Right renal pelvis (tissue), 4 donors: ENCODE measurements at regions not wholly inside any gene's neighbourhood (a gene's known extent, or its start where the extent isn't known, plus 50 kb on each side); places are given as distances from the start of the nearest gene placed in this dataset.
A peak's percentile ranks its signal among the peaks of the same experiment; 100 is the strongest.

Source experiments
- DNase-seq, 4 donors: peaks; one replicate each; pipeline ENCODE4 v3.0.0-alpha.2; 2013; ENCODE audit warnings: low read depth in 4 of 4, low spot score in 3 of 4, missing footprints in 1 of 4

- no peak for DNase-seq
These were observed 983.7 kb upstream of the FLRT2 start for GRCh38 chr14:84546236-84546635.

DNA sequence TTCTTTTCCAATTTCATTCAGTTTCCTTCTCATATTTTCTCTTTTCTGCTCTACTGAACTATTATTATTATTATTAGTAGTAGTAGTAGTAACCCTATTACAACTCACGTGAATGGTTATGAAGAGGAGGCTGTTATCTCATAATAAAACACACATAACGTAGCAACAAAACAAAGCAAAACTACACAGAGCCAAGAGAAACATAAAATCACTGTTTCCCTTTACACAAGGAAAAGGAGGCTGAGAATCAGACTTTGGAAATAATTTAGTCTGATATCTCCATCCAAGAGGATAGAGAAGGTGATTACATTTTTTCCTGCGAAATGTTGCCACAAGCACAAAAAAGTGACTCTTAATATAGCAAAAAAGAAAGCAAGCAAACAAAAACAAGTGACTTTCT, 975.8 kb upstream of the FLRT2 start:
- no peak for DNase-seq

DNA sequence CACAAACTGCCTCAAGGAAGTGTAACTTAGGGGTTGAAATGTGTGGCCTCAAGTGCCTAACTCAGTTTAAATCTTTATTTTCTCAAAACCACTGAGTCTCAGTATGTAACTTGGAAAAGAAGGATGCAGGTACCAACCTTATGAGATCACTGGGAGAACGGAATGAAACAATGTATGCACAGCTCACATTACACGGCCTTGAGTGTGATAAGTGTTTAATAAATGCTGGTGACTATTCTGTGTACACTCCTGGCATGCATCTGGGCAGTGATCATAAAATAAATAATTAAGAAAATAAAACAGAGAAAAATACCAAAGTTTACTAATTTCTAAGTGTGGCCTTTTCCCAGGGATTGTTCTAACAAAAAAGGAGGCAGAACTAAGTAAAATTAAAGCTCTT, 974.5 kb upstream of the FLRT2 start:
- DNase-seq, result no peak

DNA sequence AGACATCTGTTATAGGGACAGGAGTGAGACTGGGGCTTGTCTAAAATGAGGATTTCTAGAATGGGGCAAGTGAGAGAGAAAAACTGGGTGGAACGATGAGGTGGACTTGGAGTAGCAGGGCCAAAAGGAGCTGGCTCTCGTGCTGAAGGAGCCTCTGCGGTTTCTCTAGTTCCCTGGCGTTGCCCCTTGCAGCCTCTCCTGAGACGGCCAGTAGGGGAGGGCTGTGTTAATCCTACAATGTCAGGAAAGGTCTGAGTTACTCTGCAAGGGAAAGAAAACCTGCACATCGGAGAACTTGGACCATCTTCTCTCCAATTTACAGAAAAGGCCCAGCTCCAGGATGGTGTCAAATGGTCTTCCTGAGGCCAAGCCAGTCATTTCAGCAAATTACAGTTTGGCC, 963.8 kb upstream of the FLRT2 start:
- no peak for DNase-seq

- DNase-seq, result no peak
These were observed 954.3 kb upstream of the FLRT2 start for GRCh38 chr14:84575681-84576080.

- no peak for DNase-seq
These were observed 950.7 kb upstream of the FLRT2 start for GRCh38 chr14:84579292-84579691.

GRCh38 chr14:84581041-84581440, 948.9 kb upstream of the FLRT2 start:
- no peak for DNase-seq

DNA sequence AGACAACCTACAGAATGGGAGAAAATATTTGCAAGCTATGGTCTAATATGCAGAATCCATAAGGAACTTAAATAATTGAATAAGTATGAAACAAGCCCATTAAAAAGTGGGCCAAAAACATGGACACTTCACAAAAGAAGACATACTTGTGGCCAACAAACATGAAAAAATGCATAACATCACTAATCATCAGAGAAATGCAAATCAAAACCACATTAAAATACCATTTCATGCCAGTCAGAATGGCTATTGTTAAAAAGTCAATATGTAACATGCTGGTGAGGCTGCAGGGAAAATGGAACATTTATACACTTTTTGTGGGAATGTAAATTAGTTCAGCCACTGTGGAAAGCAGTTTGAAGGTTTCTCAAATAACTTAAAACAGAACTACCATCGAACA, 945.4 kb upstream of the FLRT2 start:
- no peak for DNase-seq

- DNase-seq, result no peak
These were observed 938.0 kb upstream of the FLRT2 start for GRCh38 chr14:84591827-84592445.

DNA sequence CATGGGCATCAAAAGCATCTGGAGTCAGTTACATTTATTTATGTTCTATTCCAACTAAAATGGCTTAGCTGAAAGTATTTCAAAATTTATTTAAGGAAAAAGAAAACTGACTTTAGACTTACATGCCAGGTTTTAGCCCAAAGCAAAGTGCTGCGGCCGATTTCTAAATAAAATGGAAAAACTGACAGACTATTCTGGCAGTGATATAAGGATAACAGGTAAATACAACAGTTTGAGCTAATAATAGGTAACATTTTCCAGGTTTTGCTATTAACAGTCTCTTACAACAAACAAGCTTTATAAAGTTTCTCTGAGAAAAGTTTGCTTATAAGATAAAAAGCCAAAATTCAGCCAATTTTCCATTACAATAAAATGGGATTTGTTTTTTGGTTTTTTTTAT, 937.2 kb upstream of the FLRT2 start:
- no peak for DNase-seq

- no peak for DNase-seq
These were observed 919.9 kb upstream of the FLRT2 start for GRCh38 chr14:84610086-84610485.

- DNase-seq, result no peak
These were observed 907.6 kb upstream of the FLRT2 start for GRCh38 chr14:84622357-84622756.

- DNase-seq, result no peak
These were observed 886.5 kb upstream of the FLRT2 start for GRCh38 chr14:84643446-84643845.

DNA sequence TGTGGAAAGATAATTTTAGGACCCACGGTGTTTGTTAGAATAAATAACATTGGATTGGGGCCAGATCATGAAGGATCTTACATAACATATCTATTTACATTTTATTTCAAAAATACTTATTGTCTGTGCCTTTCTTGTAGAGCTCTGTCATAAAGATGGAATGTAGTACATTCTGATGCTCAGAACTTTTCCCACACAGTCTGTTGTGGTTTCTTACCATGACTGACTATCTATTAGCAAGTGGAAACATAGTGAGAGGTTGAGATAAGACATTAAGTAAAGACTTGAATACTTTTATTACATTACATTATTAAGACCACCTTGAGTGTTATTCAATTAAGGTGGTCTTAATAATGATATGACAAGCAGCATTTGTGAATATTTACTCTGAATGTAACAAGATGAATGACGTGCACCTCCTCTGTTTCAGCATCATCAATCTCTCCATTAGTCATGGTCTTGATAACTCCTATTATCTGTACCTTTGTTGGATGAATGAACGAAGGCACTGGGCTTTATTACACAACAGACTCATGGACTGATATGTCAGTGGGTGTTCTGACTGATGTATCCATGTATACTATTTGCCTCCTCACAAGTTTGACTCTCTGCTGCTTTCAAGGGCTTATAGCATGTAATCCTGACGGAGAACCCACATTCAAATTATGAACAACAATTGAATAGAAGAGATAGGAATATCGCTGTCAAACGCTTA, 883.0 kb upstream of the FLRT2 start:
- DNase-seq, result no peak

GRCh38 chr14:84655014-84655413, 874.9 kb upstream of the FLRT2 start:
- no peak for DNase-seq

GRCh38 chr14:84657911-84658310, 872.0 kb upstream of the FLRT2 start:
- DNase-seq, result peak in 1 of 4 donors; percentile 22

GRCh38 chr14:84670796-84671195, 859.1 kb upstream of the FLRT2 start:
- no peak for DNase-seq

DNA sequence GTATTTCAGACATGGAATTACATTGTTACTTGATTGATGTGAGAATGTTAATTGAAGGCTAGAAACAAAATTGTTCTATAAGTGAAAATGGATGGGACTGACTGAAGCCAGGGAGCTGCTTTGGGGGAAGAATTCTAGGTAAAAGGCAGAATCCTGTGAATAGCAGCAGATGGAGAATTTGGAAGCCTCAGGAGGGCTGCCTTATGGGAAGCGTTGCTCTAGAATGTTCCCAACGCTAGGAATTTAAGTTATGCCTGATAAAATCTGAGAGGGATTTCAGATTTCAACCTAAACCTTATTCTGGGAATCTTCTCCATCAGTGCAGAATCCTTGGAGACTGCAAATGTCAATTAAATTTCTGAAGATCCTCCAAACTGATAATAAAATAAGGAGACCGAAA, 858.2 kb upstream of the FLRT2 start:
- DNase-seq, result no peak

GRCh38 chr14:84674636-84675035, 855.3 kb upstream of the FLRT2 start:
- DNase-seq, result no peak

- DNase-seq, result no peak
These were observed 843.4 kb upstream of the FLRT2 start for GRCh38 chr14:84686550-84686949.

- DNase-seq, result no peak
These were observed 841.5 kb upstream of the FLRT2 start for GRCh38 chr14:84688297-84689025.

DNA sequence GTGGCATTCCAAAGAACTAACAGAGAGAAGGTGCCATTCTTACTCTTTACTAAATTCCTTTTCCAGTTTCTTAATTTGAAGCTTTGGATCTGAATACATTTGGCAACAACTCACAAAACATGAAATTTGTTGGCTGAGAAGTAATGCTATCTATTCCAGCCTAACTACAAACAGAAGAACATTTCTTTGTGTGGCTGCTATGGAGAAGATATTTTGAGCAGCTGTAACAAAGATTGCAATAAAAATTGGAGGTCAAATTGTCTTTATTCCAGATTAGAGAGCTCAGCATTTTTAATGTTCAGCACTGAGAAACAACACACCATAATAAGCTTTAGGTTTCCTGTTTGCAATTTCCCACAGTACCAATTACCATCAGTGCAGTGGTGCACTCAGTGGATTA, 835.8 kb upstream of the FLRT2 start:
- no peak for DNase-seq
